GM12874 (cell line): ENCODE measurements at regions not wholly inside any gene's neighbourhood (a gene's known extent, or its start where the extent isn't known, plus 50 kb on each side); places are given as distances from the start of the nearest gene placed in this dataset.

Source experiments
- CTCF ChIP-seq: IDR thresholded peaks from 2 replicates; pipeline ENCODE4 v1.5.1; 2011; ENCODE audit warnings: low read depth, mild to moderate bottlenecking, control low read depth, low read length, moderate library complexity; ENCODE audit not compliant: insufficient read depth

GRCh38 chr4:130563889-130564418 is 1468.0 kb downstream of the C4orf33 start:
- TF ChIP-seq CTCF, result no peak

GRCh38 chr4:130568746-130569145 is 1472.8 kb downstream of the C4orf33 start:
- no peak for TF ChIP-seq CTCF

- no peak for TF ChIP-seq CTCF
These were observed 1477.8 kb downstream of the C4orf33 start for GRCh38 chr4:130573742-130574141.

- no peak for TF ChIP-seq CTCF
These were observed 1478.3 kb downstream of the C4orf33 start for GRCh38 chr4:130574215-130574614.

- TF ChIP-seq CTCF, result no peak
These were observed 1480.3 kb downstream of the C4orf33 start for GRCh38 chr4:130576218-130576617.

- TF ChIP-seq CTCF, result no peak
These were observed 1495.1 kb downstream of the C4orf33 start for GRCh38 chr4:130591091-130591490.

GRCh38 chr4:130600706-130601105 is 1504.8 kb downstream of the C4orf33 start:
- TF ChIP-seq CTCF, result no peak
